Lower leg skin (tissue), 4 donors: ENCODE measurements at regions not wholly inside any gene's neighbourhood (a gene's known extent, or its start where the extent isn't known, plus 50 kb on each side); places are given as distances from the start of the nearest gene placed in this dataset.

Experiments
- DNase-seq, 2 donors: peaks; one replicate each; pipeline ENCODE4 v3.0.0-alpha.2; 2019; ENCODE audit warnings: low spot score in 2 of 2
- H3K4me3 ChIP-seq: fragments of 200-600 bp; sonication (generic); 2 replicates; pipeline ENCODE4 v1.5.1; 2017; ENCODE audit warnings: mild to moderate bottlenecking, low read depth; ENCODE audit not compliant: poor library complexity, severe bottlenecking
- CTCF ChIP-seq, 3 donors: fragments of 450-650 bp; IDR thresholded peaks; one replicate each; pipeline ENCODE4 v1.5.1; 2016; ENCODE audit warnings: antibody characterized with exemption in 3 of 3, mild to moderate bottlenecking in 3 of 3, moderate library complexity in 2 of 3
- POLR2A ChIP-seq, 2 donors: fragments of 450-650 bp; IDR thresholded peaks; one replicate each; pipeline ENCODE4 v1.6.1; 2016 to 2017; ENCODE audit warnings: antibody characterized with exemption in 2 of 2, mild to moderate bottlenecking in 1 of 2, moderate library complexity in 1 of 2
- WGBS, 2 donors: methylation state at CpG; one replicate each; pipeline ENCODE4 v1.1.5; 2018; 5-methylcytosine and 5-hydroxymethylcytosine counted together
- intact Hi-C: fragments of 100-400 bp; cut with DNase I; formaldehyde crosslinking; loops from one replicate; pipeline ENCODE4 v1.15.0; 2023; ENCODE audit warnings: low total_unique reads

DNA sequence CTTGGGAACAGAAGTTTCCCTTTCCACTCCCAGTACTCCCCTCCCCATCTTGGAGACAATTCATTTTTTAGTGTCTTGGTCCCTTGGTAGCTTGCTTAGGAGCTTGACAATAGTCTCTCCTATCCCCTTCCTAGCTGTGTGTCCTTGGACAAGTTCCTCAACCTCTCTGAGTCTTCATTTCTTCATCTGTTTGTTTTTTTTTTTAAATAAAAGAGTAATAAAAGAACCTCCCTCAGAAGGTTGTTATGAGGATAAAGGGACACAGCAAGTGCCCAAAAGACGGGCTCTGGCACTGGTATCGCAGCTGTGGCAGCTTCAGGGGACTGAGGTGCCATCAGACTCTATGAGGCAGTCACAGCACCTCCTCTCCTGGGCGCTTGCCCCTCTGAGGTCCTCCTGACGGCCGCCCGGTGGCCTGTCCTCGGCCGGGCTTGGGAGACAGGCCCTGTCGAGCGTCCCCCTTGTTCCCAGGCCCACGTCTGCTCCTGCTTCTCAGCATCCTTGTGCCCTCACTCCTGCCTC is 689.2 kb downstream of the MATN1 start:
- no peak overlapping the region for H3K4me3 ChIP-seq
- no peak for DNase-seq
- intact Hi-C loops: no loop called here
- TF ChIP-seq CTCF (IDR thresholded peaks at IDR 0.05) (no peak), POLR2A (IDR thresholded peaks at IDR 0.05) (no peak)
- WGBS, 2 donors: 72 to 75% methylated on average over 11 of the region's 11 CpGs

GRCh38 chr1:30033256-30034104 is 689.9 kb downstream of the MATN1 start:
- 84 to 95% methylated on average over 8 of the region's 8 CpGs for WGBS, 2 donors
- no peak for DNase-seq
- intact Hi-C loops: no loop called here
- TF ChIP-seq POLR2A (IDR thresholded peaks at IDR 0.05) (no peak), CTCF (IDR thresholded peaks at IDR 0.05) (no peak)
- H3K4me3 ChIP-seq: no peak overlapping the region

GRCh38 chr1:30032302-30032701 is 691.1 kb downstream of the MATN1 start:
- H3K4me3 ChIP-seq: no peak overlapping the region
- 68 to 92% methylated on average over 1 of the region's 1 CpG for WGBS, 2 donors
- no peak for DNase-seq
- TF ChIP-seq CTCF (IDR thresholded peaks at IDR 0.05): no peak
- TF ChIP-seq POLR2A (IDR thresholded peaks at IDR 0.05): no peak
- intact Hi-C loops: no loop called here

GRCh38 chr1:30029677-30030076 is 693.7 kb downstream of the MATN1 start:
- DNase-seq: no peak
- 52 to 71% methylated on average over 1 of the region's 1 CpG for WGBS, 2 donors
- intact Hi-C loops: no loop called here
- H3K4me3 ChIP-seq: no peak overlapping the region
- TF ChIP-seq CTCF (IDR thresholded peaks at IDR 0.05) (no peak), POLR2A (IDR thresholded peaks at IDR 0.05) (no peak)

- WGBS, 2 donors: 35 to 52% methylated on average over 3 of the region's 3 CpGs
- no peak for DNase-seq
- intact Hi-C loops: no loop called here
These were observed 694.4 kb downstream of the MATN1 start for GRCh38 chr1:30028939-30029338.

More at GRCh38 chr1:30028939-30029338, 694.4 kb downstream of the MATN1 start:
- H3K4me3 ChIP-seq: no peak overlapping the region
- TF ChIP-seq POLR2A (IDR thresholded peaks at IDR 0.05): no peak
- no peak for TF ChIP-seq CTCF (IDR thresholded peaks at IDR 0.05)
